ENCODE measurements at regions not wholly inside any gene's neighbourhood (a gene's known extent, or its start where the extent isn't known, plus 50 kb on each side); places are given as distances from the start of the nearest gene placed in this dataset.
"Not testable (repeated sequence)": the region's sequence is repeated elsewhere in the genome, so short reads cannot be mapped to it uniquely, and the experiment has no call there.

DNA sequence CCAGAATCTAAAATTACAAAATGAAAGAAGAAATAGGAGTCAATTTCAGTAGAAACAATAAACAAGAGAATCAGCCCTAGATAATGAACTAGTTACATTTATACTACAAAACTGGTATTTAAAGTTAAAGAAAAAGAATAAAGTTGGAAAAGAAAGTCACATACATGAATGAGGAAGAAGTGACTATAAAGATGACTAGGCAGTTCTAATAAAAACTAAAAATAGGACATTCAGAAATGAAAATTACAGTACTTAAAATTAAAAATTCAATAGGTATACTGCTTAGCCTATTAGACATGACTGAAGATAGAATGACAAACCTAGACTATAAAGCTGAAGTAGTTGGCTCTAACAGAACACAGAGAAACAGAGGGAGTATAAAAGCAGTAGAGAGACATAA is 108.8 kb downstream of the AHR start:
- DNase-seq (ENCODE audit: low read depth, low spot score) = no peak
- TF ChIP-seq, protein P1, sequence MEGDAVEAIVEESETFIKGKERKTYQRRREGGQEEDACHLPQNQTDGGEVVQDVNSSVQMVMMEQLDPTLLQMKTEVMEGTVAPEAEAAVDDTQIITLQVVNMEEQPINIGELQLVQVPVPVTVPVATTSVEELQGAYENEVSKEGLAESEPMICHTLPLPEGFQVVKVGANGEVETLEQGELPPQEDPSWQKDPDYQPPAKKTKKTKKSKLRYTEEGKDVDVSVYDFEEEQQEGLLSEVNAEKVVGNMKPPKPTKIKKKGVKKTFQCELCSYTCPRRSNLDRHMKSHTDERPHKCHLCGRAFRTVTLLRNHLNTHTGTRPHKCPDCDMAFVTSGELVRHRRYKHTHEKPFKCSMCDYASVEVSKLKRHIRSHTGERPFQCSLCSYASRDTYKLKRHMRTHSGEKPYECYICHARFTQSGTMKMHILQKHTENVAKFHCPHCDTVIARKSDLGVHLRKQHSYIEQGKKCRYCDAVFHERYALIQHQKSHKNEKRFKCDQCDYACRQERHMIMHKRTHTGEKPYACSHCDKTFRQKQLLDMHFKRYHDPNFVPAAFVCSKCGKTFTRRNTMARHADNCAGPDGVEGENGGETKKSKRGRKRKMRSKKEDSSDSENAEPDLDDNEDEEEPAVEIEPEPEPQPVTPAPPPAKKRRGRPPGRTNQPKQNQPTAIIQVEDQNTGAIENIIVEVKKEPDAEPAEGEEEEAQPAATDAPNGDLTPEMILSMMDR (IDR thresholded peaks at IDR 0.05; ENCODE audit: insufficient read depth, low read length, missing control alignments) = no peak
- ChIA-PET CTCF (interaction anchor here (1.3 to 1.5 kb wide), 3 partner anchors 11 to 516 kb away, joined by 3 read pairs; no protein-coding TSS in a partner anchor), POLR2A (no interaction called here)
- no peak overlapping the region for H3K4me3 ChIP-seq (ENCODE audit: low read depth, low read length)

DNA sequence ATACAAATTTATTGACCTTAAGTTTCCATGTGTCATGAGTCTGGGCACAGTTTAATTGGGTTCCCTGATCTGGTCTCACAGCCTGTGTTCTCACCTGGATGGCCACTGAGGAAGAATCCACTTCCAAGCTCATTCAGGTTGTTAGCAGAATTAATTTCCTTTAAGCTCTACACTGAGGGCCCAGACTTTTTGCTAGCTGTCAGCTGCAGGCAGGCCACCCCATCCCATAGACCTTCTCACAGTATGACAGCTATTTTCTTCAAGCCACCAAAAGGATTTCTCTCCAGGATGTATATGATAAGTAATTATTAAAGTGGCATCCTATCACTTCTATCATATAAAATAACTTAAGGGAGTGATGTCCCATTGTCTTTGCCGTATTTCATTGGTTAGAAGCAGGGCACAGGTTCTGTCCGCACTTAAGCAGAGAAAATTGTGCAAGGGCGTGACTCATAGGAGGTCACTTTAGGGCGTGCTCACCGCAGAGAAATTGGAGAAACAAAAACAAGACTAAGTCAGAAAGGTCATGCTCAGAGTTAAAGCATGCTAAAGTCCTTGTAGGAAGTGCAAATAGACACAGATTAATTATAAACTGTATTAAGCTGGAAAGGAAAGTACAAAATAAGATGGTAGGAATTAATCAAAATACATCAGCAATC is 109.9 kb downstream of the AHR start:
- peak; percentile 28 for DNase-seq (ENCODE audit: low read depth, low spot score)
- TF ChIP-seq, protein P1 (IDR thresholded peaks at IDR 0.05; ENCODE audit: insufficient read depth, low read length, missing control alignments) = no peak
- no peak overlapping the region for H3K4me3 ChIP-seq (ENCODE audit: low read depth, low read length)
- ChIA-PET CTCF (interaction anchor here (1.3 kb wide), 1 partner anchor 517 kb away, joined by 3 read pairs; no protein-coding TSS in a partner anchor), POLR2A (interaction anchor here (0.6 kb wide), 1 partner anchor 239 kb away, joined by 3 read pairs; no protein-coding TSS in a partner anchor)

DNA sequence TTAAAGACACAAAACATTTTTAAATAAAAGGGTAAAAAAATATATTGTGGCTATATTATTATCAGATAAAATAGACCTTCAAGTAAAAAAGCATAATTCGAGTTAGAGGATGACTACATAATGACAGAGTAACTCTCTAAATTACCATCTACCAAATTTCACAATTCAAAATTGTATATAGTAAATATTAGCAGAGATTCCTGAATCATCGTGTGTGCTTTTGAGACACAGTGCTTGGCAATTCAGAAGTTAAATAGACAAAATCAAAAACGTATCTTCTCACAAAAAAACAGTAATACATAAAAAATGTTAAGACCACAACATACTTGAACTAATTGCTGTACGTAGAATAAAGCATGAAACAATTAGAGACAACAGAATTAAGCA is 110.4 kb downstream of the AHR start:
- ChIA-PET CTCF (no interaction called here), POLR2A (no interaction called here)
- no peak overlapping the region for H3K4me3 ChIP-seq (ENCODE audit: low read depth, low read length)
- no peak for DNase-seq (ENCODE audit: low read depth, low spot score)
- TF ChIP-seq, protein P1 (IDR thresholded peaks at IDR 0.05; ENCODE audit: insufficient read depth, low read length, missing control alignments) = no peak

DNA sequence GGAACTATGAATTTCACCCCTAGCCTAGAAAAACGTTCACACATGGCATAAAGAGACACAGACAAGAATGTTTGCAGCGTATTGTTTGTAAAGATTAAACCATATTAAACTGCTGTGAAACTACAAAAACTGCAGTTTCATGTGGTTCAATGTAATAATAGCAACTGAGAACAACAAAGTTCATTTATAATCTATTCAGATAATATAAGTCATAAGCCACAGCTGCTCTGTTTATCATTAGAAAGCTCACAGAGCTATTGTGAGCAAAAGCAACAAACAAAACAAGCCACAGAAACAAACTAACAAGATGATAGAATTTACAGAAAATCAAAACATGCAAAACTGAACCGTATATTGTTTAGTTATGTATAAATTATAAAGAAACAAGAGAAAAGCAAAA is 113.5 kb downstream of the AHR start:
- no peak for DNase-seq (ENCODE audit: low read depth, low spot score)
- ChIA-PET POLR2A (no interaction called here), CTCF (no interaction called here)
- TF ChIP-seq, protein P1 (IDR thresholded peaks at IDR 0.05; ENCODE audit: insufficient read depth, low read length, missing control alignments) = no peak
- H3K4me3 ChIP-seq (ENCODE audit: low read depth, low read length) = no peak overlapping the region

DNA sequence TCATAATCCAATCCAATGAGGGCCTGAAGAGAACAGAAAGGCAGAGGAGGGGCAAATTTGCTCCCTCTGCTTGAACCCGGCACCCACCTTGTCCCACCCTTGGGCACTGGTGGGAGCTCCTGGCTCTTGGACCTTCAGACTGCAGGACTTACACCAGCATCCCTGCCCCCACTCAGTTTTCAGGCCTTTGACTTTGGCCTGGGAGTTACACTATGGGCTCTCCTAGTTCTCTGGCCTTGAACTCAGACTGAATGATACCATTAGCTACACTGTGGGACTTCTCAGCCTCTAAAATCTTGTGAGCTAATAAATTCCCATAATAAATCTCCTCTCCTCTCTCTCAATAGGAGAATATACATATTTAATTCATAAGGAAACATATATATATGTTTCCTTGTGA is 114.4 kb downstream of the AHR start:
- POLR2A ChIA-PET = no interaction called here
- no peak for DNase-seq (ENCODE audit: low read depth, low spot score)
- TF ChIP-seq, protein P1 (IDR thresholded peaks at IDR 0.05; ENCODE audit: insufficient read depth, low read length, missing control alignments) = no peak
- CTCF ChIA-PET = interaction anchor here (0.6 kb wide), 1 partner anchor 232 kb away, joined by 3 read pairs; no protein-coding TSS in a partner anchor
- H3K4me3 ChIP-seq (ENCODE audit: low read depth, low read length) = no peak overlapping the region

DNA sequence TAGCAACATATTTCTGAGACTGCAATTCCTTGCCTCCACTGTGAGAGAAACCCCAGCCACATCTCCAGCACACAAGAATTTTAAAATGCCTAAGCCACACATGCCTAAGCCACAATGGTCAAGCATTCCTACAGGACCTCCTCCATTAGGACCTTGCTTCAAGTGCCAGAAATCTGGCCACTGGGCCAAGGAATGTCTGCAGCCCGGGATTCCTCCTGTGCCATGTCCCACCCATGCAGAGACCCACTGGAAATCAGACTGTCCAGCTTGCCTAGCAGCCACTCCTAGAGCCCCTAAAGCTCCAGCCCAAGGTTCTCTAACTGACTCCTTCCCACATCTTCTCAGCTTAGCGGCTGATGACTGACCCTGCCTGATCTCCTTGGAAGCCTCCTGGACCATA is 117.5 kb downstream of the AHR start:
- POLR2A ChIA-PET = no interaction called here
- DNase-seq (ENCODE audit: low read depth, low spot score) = no peak
- TF ChIP-seq, protein P1 (IDR thresholded peaks at IDR 0.05; ENCODE audit: insufficient read depth, low read length, missing control alignments) = no peak
- no peak overlapping the region for H3K4me3 ChIP-seq (ENCODE audit: low read depth, low read length)
- CTCF ChIA-PET = no interaction called here

DNA sequence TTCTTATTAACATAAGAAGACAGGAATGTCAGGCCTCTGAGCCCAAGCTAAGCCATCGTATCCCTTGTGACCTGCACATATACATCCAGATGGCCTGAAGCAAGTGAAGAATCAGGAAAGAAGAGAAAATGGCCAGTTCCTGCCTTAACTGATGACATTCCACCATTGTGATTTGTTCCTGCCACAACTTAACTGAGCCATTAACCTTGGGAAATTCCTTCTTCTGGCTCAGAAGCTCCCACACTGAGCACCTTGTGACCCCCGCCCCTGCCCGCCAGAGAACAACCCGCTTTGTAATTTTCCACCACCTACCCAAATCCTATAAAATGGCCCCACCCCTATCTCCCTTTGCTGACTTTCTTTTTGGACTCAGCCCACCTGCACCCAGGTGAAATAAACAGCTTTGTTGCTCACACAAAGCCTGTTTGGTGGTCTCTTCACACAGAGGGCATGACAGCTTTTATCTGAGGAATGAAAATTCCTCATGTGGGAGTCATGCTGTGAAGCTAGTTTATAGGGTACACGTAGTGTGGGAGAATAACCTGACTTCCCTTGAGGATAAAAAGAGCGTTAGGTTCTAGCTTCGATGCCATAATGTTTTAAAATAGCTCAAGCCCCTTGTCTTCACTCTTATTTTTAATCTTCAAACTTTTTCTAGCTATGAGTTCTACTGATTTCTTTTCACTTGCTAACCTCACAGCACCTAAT is 122.0 kb downstream of the AHR start:
- H3K4me3 ChIP-seq (ENCODE audit: low read depth, low read length); CTCF ChIA-PET; POLR2A ChIA-PET; DNase-seq (ENCODE audit: low read depth, low spot score): not testable (repeated sequence)

Data from AG04449 (cell line).